ENCODE measurements at regions not wholly inside any gene's neighbourhood (a gene's known extent, or its start where the extent isn't known, plus 50 kb on each side); places are given as distances from the start of the nearest gene placed in this dataset.

DNA sequence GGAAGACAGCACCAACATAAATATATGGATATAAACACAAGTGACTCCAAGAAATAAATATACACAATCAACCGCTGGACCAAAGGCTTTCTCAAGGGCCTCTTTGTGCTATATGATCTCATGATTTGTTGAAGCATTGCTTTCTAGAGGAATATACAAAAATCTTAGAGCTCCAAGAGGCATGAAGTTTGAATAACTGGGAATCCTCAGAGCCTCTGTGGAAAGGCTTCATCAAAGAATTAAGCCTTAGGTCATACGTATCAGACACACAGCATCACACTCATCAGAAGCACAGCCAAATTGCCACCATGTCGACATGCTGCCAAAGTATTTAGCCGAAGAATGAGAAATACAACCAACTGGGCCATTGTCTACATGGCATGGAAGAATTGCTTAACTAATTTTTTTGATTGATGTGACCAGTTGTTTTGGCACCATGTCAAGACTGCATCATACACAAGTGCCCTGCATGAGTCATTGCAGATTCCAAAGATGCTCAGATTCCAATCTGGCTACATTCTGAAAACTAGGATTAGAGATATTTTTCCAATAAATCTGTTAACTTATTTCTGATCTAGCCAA, 860.6 kb upstream of the ZEB2 start:
- H3K36me3 ChIP-seq (ENCODE audit: insufficient read depth), result no peaks in the 10 kb centered on the region
- H3K4me3 Mint-ChIP-seq, result no peak overlapping the region
- H4K20me1 ChIP-seq (replicated peaks; ENCODE audit: insufficient read depth), result no peaks in the 10 kb centered on the region
- H3K36me3 Mint-ChIP-seq (ENCODE audit: low read depth), result no peaks in the 10 kb centered on the region
- H3K79me2 ChIP-seq (replicated peaks; ENCODE audit: insufficient read depth), result no peaks in the 10 kb centered on the region
- no peak for DNase-seq (ENCODE audit: low spot score)
- H2AFZ ChIP-seq, result no peak overlapping the region
- H3K4me1 Mint-ChIP-seq, result no peaks in the 10 kb centered on the region
- TF ChIP-seq, protein P1, sequence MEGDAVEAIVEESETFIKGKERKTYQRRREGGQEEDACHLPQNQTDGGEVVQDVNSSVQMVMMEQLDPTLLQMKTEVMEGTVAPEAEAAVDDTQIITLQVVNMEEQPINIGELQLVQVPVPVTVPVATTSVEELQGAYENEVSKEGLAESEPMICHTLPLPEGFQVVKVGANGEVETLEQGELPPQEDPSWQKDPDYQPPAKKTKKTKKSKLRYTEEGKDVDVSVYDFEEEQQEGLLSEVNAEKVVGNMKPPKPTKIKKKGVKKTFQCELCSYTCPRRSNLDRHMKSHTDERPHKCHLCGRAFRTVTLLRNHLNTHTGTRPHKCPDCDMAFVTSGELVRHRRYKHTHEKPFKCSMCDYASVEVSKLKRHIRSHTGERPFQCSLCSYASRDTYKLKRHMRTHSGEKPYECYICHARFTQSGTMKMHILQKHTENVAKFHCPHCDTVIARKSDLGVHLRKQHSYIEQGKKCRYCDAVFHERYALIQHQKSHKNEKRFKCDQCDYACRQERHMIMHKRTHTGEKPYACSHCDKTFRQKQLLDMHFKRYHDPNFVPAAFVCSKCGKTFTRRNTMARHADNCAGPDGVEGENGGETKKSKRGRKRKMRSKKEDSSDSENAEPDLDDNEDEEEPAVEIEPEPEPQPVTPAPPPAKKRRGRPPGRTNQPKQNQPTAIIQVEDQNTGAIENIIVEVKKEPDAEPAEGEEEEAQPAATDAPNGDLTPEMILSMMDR (conservative IDR thresholded peaks at IDR 0.05; ENCODE audit: low read depth in 2 of 2), result no peak
- TF ChIP-seq EZH2phosphoT487 (IDR thresholded peaks at IDR 0.05; ENCODE audit: unreplicated experiment), result no peak
- TF ChIP-seq STAT1 (IDR thresholded peaks at IDR 0.05; ENCODE audit: unreplicated experiment), result no peak
- no peak for TF ChIP-seq ZNF462 (CRISPR knock-in tag; IDR thresholded peaks at IDR 0.05)
- TF ChIP-seq NANOG (IDR thresholded peaks at IDR 0.05; ENCODE audit: borderline replicate concordance), result no peak
- TF ChIP-seq JUNB (IDR thresholded peaks at IDR 0.05; ENCODE audit: unreplicated experiment), result no peak
- no peak for TF ChIP-seq CREB1 (CRISPR knock-in tag; IDR thresholded peaks at IDR 0.05; ENCODE audit: low read depth)
- TF ChIP-seq, protein P2, sequence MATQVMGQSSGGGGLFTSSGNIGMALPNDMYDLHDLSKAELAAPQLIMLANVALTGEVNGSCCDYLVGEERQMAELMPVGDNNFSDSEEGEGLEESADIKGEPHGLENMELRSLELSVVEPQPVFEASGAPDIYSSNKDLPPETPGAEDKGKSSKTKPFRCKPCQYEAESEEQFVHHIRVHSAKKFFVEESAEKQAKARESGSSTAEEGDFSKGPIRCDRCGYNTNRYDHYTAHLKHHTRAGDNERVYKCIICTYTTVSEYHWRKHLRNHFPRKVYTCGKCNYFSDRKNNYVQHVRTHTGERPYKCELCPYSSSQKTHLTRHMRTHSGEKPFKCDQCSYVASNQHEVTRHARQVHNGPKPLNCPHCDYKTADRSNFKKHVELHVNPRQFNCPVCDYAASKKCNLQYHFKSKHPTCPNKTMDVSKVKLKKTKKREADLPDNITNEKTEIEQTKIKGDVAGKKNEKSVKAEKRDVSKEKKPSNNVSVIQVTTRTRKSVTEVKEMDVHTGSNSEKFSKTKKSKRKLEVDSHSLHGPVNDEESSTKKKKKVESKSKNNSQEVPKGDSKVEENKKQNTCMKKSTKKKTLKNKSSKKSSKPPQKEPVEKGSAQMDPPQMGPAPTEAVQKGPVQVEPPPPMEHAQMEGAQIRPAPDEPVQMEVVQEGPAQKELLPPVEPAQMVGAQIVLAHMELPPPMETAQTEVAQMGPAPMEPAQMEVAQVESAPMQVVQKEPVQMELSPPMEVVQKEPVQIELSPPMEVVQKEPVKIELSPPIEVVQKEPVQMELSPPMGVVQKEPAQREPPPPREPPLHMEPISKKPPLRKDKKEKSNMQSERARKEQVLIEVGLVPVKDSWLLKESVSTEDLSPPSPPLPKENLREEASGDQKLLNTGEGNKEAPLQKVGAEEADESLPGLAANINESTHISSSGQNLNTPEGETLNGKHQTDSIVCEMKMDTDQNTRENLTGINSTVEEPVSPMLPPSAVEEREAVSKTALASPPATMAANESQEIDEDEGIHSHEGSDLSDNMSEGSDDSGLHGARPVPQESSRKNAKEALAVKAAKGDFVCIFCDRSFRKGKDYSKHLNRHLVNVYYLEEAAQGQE (IDR thresholded peaks at IDR 0.05; ENCODE audit: unreplicated experiment), result no peak
- no peak for TF ChIP-seq EZH2 (IDR thresholded peaks at IDR 0.05; ENCODE audit: low read depth, unreplicated experiment)
- no peak for TF ChIP-seq ZNF114 (CRISPR knock-in tag; IDR thresholded peaks at IDR 0.05)
- TF ChIP-seq POLR2AphosphoS5 (IDR thresholded peaks at IDR 0.05; ENCODE audit: low read depth), result no peak
- TF ChIP-seq ETS1 (IDR thresholded peaks at IDR 0.05), result no peak
- no peak for TF ChIP-seq ZNF331 (CRISPR knock-in tag; IDR thresholded peaks at IDR 0.05; ENCODE audit: low read depth)
- 0 out of 2 replicates have a peak, but pooled peaks cover 5% of the 10 kb centered on the region for H3K9me2 ChIP-seq (ENCODE audit: insufficient read depth)
- peaks cover 2% of the 10 kb centered on the region for H3K27me3 Mint-ChIP-seq (ENCODE audit: insufficient read depth, low read depth, poor library complexity)
- no peaks in the 10 kb centered on the region for H3K9me3 Mint-ChIP-seq
- H3K4me2 ChIP-seq, result no peak overlapping the region
- no peaks in the 10 kb centered on the region for H3F3A ChIP-seq (replicated peaks; ENCODE audit: low read depth)
- H3K4me3 ChIP-seq, result no peak overlapping the region
- no peaks in the 10 kb centered on the region for H3K4me1 ChIP-seq (ENCODE audit: insufficient read depth)
- no peak for ATAC-seq
- H3K27me3 ChIP-seq (ENCODE audit: insufficient read depth), result no peaks in the 10 kb centered on the region
- no peak overlapping the region for H3K27ac ChIP-seq (ENCODE audit: low read depth)
- 0 out of 2 replicates have a peak overlapping the region, but pooled peaks have one; percentile 34 for H3K27ac Mint-ChIP-seq

Data from GM23338 (cell line).